Endothelial cell of umbilical vein (primary cell): ENCODE measurements at regions not wholly inside any gene's neighbourhood (a gene's known extent, or its start where the extent isn't known, plus 50 kb on each side); places are given as distances from the start of the nearest gene placed in this dataset.

ENCODE experiments used
- BruUV-seq: library from RNA; stranded (reverse); fragments of 400-500 nt; replicated peaks from 2 replicates; lab custom pipeline; 2021; lab: Mats Ljungman, UMichigan
- CTCF ChIA-PET: fragments of 300-600, 350-600 bp; sonication (Branson Sonifier 250); formaldehyde crosslinking; loops from one replicate; lab custom pipeline; 2021; ENCODE audit warnings: antibody characterized with exemption, inconsistent platforms; lab: Charles Lee
- POLR2A ChIA-PET: fragments of 300-600, 350-600 bp; sonication (Branson Sonifier 250); formaldehyde crosslinking; loops from one replicate; lab custom pipeline; 2021; ENCODE audit warnings: antibody characterized with exemption, inconsistent platforms; lab: Charles Lee
- DNase-seq: peaks from one replicate; pipeline ENCODE4 v3.0.0-alpha.2; 2011; ENCODE audit warnings: low read depth, low spot score
- FAIRE-seq: peaks from 2 replicates; lab custom pipeline; 2011; peaks lifted over from hg19 to GRCh38; lab: Jason Lieb, UNC
- H2AFZ ChIP-seq: 2 replicates; pipeline ENCODE4 v1.6.0; 2012; ENCODE audit warnings: low read depth, low read length, control low read depth, inconsistent platforms
- H3K27ac ChIP-seq: 2 replicates; pipeline ENCODE4 v1.5.1; 2011; ENCODE audit warnings: low read depth, mild to moderate bottlenecking, control low read depth, low read length, moderate library complexity; ENCODE audit not compliant: insufficient read depth
- H3K27me3 ChIP-seq, 2 experiments: 2 replicates each; pipeline versions ENCODE4 v1.6.0 to v1.6.1; 2011; ENCODE audit warnings: low read length in 2 of 2, mixed read lengths in 1 of 2; ENCODE audit not compliant: control insufficient read depth in 2 of 2, insufficient read depth in 2 of 2
- H3K36me3 ChIP-seq, 2 experiments: 2 replicates in 1 of 2; 3 replicates in 1 of 2; pipeline ENCODE4 v1.5.1; 2011; ENCODE audit warnings: low read length in 2 of 2, mild to moderate bottlenecking in 1 of 2, moderate library complexity in 1 of 2; ENCODE audit not compliant: control insufficient read depth in 2 of 2, insufficient read depth in 2 of 2; ENCODE audit errors: extremely low read depth in 1 of 2
- H3K4me1 ChIP-seq: 3 replicates; pipeline ENCODE4 v1.5.1; 2011; ENCODE audit warnings: mild to moderate bottlenecking, low read length; ENCODE audit not compliant: control insufficient read depth, insufficient read depth; ENCODE audit errors: extremely low read depth
- H3K4me2 ChIP-seq: 2 replicates; pipeline ENCODE4 v1.6.1; 2011; ENCODE audit warnings: low read length, control low read depth, mixed read lengths; ENCODE audit not compliant: insufficient read depth
- H3K4me3 ChIP-seq, 3 experiments: fragments of 200-600 bp in 1 of 3; sonication (generic), shearing (Covaris generic) in 1 of 3; replicated peaks in 1 of 3; 2 replicates each; pipeline ENCODE4 v1.5.1; 2011 to 2016; ENCODE audit warnings: control low read depth in 3 of 3, low read length in 3 of 3, mild to moderate bottlenecking in 2 of 3, inconsistent platforms in 1 of 3, low read depth in 1 of 3, moderate library complexity in 1 of 3; ENCODE audit not compliant: insufficient read depth in 1 of 3
- H3K79me2 ChIP-seq: 2 replicates; pipeline ENCODE4 v1.6.0; 2012; ENCODE audit warnings: low read length, inconsistent platforms; ENCODE audit not compliant: control insufficient read depth, insufficient read depth
- H3K9ac ChIP-seq: replicated peaks from 2 replicates; pipeline ENCODE3; 2011; ENCODE audit warnings: low read length, control low read depth; ENCODE audit not compliant: insufficient read depth; ENCODE audit errors: extremely low read depth
- H3K9me1 ChIP-seq: replicated peaks from 3 replicates; pipeline ENCODE4 v1.6.0; 2011; ENCODE audit warnings: mild to moderate bottlenecking, low read length; ENCODE audit not compliant: control insufficient read depth, insufficient read depth; ENCODE audit errors: extremely low read depth
- H3K9me3 ChIP-seq: replicated peaks from 2 replicates; pipeline ENCODE4 v1.5.1; 2012; ENCODE audit warnings: low read length, inconsistent platforms; ENCODE audit not compliant: control insufficient read depth, insufficient read depth
- H4K20me1 ChIP-seq: replicated peaks from 2 replicates; pipeline ENCODE3; 2011; ENCODE audit warnings: mild to moderate bottlenecking, low read length; ENCODE audit not compliant: control insufficient read depth, insufficient read depth; ENCODE audit errors: extremely low read depth
- EZH2 ChIP-seq: IDR thresholded peaks from 2 replicates; pipeline ENCODE4 v1.6.1; 2012; ENCODE audit warnings: borderline replicate concordance, low read depth, mild to moderate bottlenecking, moderate library complexity, low read length, inconsistent platforms; ENCODE audit not compliant: severe bottlenecking
- FOS ChIP-seq: IDR thresholded peaks from 2 replicates; pipeline ENCODE4 v1.6.1; 2011; ENCODE audit warnings: mild to moderate bottlenecking, low read length, moderate library complexity, borderline replicate concordance; ENCODE audit not compliant: insufficient read depth
- GATA2 ChIP-seq: IDR thresholded peaks from 2 replicates; pipeline ENCODE4 v1.7.0; 2011; ENCODE audit warnings: low read depth, mild to moderate bottlenecking, moderate library complexity, mixed read lengths, low read length; ENCODE audit not compliant: insufficient read length, insufficient read depth
- JUN ChIP-seq: IDR thresholded peaks from 2 replicates; pipeline ENCODE4 v1.6.1; 2011; ENCODE audit warnings: borderline replicate concordance, low read depth; ENCODE audit not compliant: insufficient read length, insufficient read depth
- MYC ChIP-seq: IDR thresholded peaks from one replicate; pipeline ENCODE4 v1.6.1; 2011; ENCODE audit warnings: mild to moderate bottlenecking, low read depth, low read length
- POLR2A ChIP-seq: IDR thresholded peaks from 2 replicates; pipeline ENCODE4 v1.6.1; 2012; ENCODE audit warnings: low read depth, mild to moderate bottlenecking, control low read depth, low read length
- POLR2AphosphoS5 ChIP-seq: IDR thresholded peaks from 2 replicates; pipeline ENCODE4 v1.6.1; 2012; ENCODE audit warnings: low read depth, mild to moderate bottlenecking, control low read depth, low read length, moderate library complexity; ENCODE audit not compliant: insufficient read depth
- dilution Hi-C: fragments of 300-500 bp; cut with MboI; formaldehyde crosslinking; loops from one replicate; pipeline ENCODE4 v1.15.0; 2019; ENCODE audit warnings: low sequenced_read_pairs; ENCODE audit not compliant: extremely low pct_ligation_motif_present
- intact Hi-C: fragments of 100-400 bp; cut with micrococcal nuclease; formaldehyde crosslinking; loops from one replicate; pipeline ENCODE4 v1.10.0; 2022
- TF ChIP-seq, protein P1 (sequence below), 2 donors: IDR thresholded peaks; 1 replicate in 1 of 2; 2 replicates in 1 of 2; pipeline ENCODE4 v1.5.1; 2011; ENCODE audit warnings: low read length in 2 of 2, mild to moderate bottlenecking in 2 of 2, moderate library complexity in 2 of 2, control low read depth in 1 of 2, inconsistent platforms in 1 of 2, low read depth in 1 of 2; ENCODE audit not compliant: insufficient read depth in 1 of 2; ENCODE audit errors: extremely low read depth in 1 of 2
- TF ChIP-seq, protein P2 (sequence below): IDR thresholded peaks from 2 replicates; pipeline ENCODE4 v1.6.1; 2011; ENCODE audit not compliant: insufficient read depth, insufficient read length

DNA sequence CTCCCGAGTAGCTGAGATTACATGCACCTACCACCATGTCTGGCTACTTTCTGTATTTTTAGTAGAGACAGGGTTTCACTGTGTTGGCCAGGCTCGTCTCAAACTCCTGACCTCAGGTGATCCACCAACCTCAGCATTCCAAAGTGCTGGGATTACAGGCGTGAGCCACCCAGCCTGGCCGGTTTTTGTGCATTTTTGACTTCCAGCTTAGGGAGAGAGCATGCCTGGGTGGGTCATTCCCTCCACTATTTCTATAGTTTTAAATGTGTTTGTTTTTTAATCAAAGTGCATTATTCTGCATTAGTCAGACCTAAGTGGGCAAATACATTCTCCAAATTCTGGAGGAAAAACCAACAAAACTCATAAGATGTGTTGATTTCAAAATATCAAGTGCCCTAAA is 207.4 kb upstream of the NRIP1 start:
- H3K9me3 ChIP-seq, result no peaks in the 10 kb centered on the region
- dilution Hi-C loops (no loop called here), intact Hi-C loops (no loop called here)
- DNase-seq (no peak), FAIRE-seq (no peak)
- TF ChIP-seq POLR2AphosphoS5, result no peak
- TF ChIP-seq, protein P1, sequence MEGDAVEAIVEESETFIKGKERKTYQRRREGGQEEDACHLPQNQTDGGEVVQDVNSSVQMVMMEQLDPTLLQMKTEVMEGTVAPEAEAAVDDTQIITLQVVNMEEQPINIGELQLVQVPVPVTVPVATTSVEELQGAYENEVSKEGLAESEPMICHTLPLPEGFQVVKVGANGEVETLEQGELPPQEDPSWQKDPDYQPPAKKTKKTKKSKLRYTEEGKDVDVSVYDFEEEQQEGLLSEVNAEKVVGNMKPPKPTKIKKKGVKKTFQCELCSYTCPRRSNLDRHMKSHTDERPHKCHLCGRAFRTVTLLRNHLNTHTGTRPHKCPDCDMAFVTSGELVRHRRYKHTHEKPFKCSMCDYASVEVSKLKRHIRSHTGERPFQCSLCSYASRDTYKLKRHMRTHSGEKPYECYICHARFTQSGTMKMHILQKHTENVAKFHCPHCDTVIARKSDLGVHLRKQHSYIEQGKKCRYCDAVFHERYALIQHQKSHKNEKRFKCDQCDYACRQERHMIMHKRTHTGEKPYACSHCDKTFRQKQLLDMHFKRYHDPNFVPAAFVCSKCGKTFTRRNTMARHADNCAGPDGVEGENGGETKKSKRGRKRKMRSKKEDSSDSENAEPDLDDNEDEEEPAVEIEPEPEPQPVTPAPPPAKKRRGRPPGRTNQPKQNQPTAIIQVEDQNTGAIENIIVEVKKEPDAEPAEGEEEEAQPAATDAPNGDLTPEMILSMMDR (IDR thresholded peaks at IDR 0.05; ENCODE audit: extremely low read depth in 1 of 2, insufficient read depth in 1 of 2, low read depth in 1 of 2, low read length in 2 of 2), result no peak
- TF ChIP-seq POLR2A, result no peak
- TF ChIP-seq, protein P2, sequence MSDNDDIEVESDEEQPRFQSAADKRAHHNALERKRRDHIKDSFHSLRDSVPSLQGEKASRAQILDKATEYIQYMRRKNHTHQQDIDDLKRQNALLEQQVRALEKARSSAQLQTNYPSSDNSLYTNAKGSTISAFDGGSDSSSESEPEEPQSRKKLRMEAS, result no peak
- no peak for TF ChIP-seq GATA2
- TF ChIP-seq JUN, result no peak
- no peak for TF ChIP-seq FOS
- TF ChIP-seq MYC, result no peak
- no peak for TF ChIP-seq EZH2
- ChIA-PET POLR2A (no interaction called here), CTCF (no interaction called here)
- H3K79me2 ChIP-seq, result no peaks in the 10 kb centered on the region
- H3K27me3 ChIP-seq, result no peaks in the 10 kb centered on the region
- H3K4me2 ChIP-seq, result no peak overlapping the region
- no peaks in the 10 kb centered on the region for H3K36me3 ChIP-seq
- H4K20me1 ChIP-seq, result no peaks in the 10 kb centered on the region
- no TSS peak for BruUV-seq
- H3K9ac ChIP-seq, result no peak overlapping the region
- no peak overlapping the region for H2AFZ ChIP-seq
- no peaks in the 10 kb centered on the region for H3K4me1 ChIP-seq
- H3K4me3 ChIP-seq, result no peak overlapping the region
- no peaks in the 10 kb centered on the region for H3K9me1 ChIP-seq
- no peak overlapping the region for H3K27ac ChIP-seq
